IPS-18c (cell line): ENCODE measurements at regions not wholly inside any gene's neighbourhood (a gene's known extent, or its start where the extent isn't known, plus 50 kb on each side); places are given as distances from the start of the nearest gene placed in this dataset.

Experiments
- H3K4me3 ChIP-seq: 2 replicates; pipeline ENCODE4 v1.7.0; 2013; ENCODE audit warnings: low read depth, mild to moderate bottlenecking, low read length, moderate library complexity; ENCODE audit not compliant: insufficient read depth
- H3K9me3 ChIP-seq: one replicate; pipeline ENCODE4 v1.6.1; 2013; ENCODE audit warnings: mild to moderate bottlenecking, low read length, moderate library complexity; ENCODE audit not compliant: control insufficient read depth, insufficient read depth

- Histone ChIP-seq H3K4me3 (no peak overlapping the region), H3K9me3 (peaks cover 9% of the 10 kb centered on the region)
Observed at GRCh38 chr16:35386619-35387018, 1927.2 kb downstream of the TP53TG3F start.

GRCh38 chr16:35391328-35391727 lies 1931.9 kb downstream of the TP53TG3F start:
- Histone ChIP-seq H3K9me3 (peaks cover 19% of the 10 kb centered on the region), H3K4me3 (no peak overlapping the region)

GRCh38 chr16:35398180-35398579 lies 1938.8 kb downstream of the TP53TG3F start:
- no peak overlapping the region for H3K4me3 ChIP-seq
- peaks cover 33% of the 10 kb centered on the region for H3K9me3 ChIP-seq

GRCh38 chr16:35399133-35399532 lies 1939.7 kb downstream of the TP53TG3F start:
- Histone ChIP-seq H3K4me3 (no peak overlapping the region), H3K9me3 (peaks cover 26% of the 10 kb centered on the region)

GRCh38 chr16:35404273-35404672 lies 1944.9 kb downstream of the TP53TG3F start:
- no peak overlapping the region for H3K4me3 ChIP-seq
- peaks cover 18% of the 10 kb centered on the region for H3K9me3 ChIP-seq

- Histone ChIP-seq H3K9me3 (peaks cover 18% of the 10 kb centered on the region), H3K4me3 (no peak overlapping the region)
Observed at GRCh38 chr16:35405526-35405925, 1946.1 kb downstream of the TP53TG3F start.

- H3K9me3 ChIP-seq, result peaks cover 20% of the 10 kb centered on the region
Observed at GRCh38 chr16:35409503-35409902, 1950.1 kb downstream of the TP53TG3F start.

GRCh38 chr16:35410438-35410837 lies 1951.0 kb downstream of the TP53TG3F start:
- Histone ChIP-seq H3K9me3 (peaks cover 20% of the 10 kb centered on the region), H3K4me3 (no peak overlapping the region)

More at GRCh38 chr16:35409503-35409902, 1950.1 kb downstream of the TP53TG3F start:
- no peak overlapping the region for H3K4me3 ChIP-seq

GRCh38 chr16:35411156-35411555 lies 1951.7 kb downstream of the TP53TG3F start:
- Histone ChIP-seq H3K4me3 (no peak overlapping the region), H3K9me3 (peaks cover 15% of the 10 kb centered on the region)

GRCh38 chr16:35414139-35414538 lies 1954.7 kb downstream of the TP53TG3F start:
- H3K4me3 ChIP-seq, result no peak overlapping the region
- H3K9me3 ChIP-seq, result peaks cover 9% of the 10 kb centered on the region

GRCh38 chr16:35414563-35414962 lies 1955.2 kb downstream of the TP53TG3F start:
- peaks cover 9% of the 10 kb centered on the region for H3K9me3 ChIP-seq
- H3K4me3 ChIP-seq, result no peak overlapping the region

- Histone ChIP-seq H3K4me3 (no peak overlapping the region), H3K9me3 (peaks cover 6% of the 10 kb centered on the region)
Observed at GRCh38 chr16:35425270-35425669, 1965.9 kb downstream of the TP53TG3F start.

- peaks cover 25% of the 10 kb centered on the region for H3K9me3 ChIP-seq
- no peak overlapping the region for H3K4me3 ChIP-seq
Observed at GRCh38 chr16:35431829-35432663, 1972.6 kb downstream of the TP53TG3F start.

GRCh38 chr16:35440875-35441274 lies 1981.5 kb downstream of the TP53TG3F start:
- Histone ChIP-seq H3K9me3 (peaks cover 30% of the 10 kb centered on the region), H3K4me3 (no peak overlapping the region)

- H3K9me3 ChIP-seq, result peaks cover 24% of the 10 kb centered on the region
Observed at GRCh38 chr16:35447010-35447558, 1987.7 kb downstream of the TP53TG3F start.

GRCh38 chr16:35449663-35450062 lies 1990.3 kb downstream of the TP53TG3F start:
- Histone ChIP-seq H3K4me3 (no peak overlapping the region), H3K9me3 (peaks cover 27% of the 10 kb centered on the region)

More at GRCh38 chr16:35447010-35447558, 1987.7 kb downstream of the TP53TG3F start:
- no peak overlapping the region for H3K4me3 ChIP-seq

GRCh38 chr16:35450648-35451047 lies 1991.2 kb downstream of the TP53TG3F start:
- Histone ChIP-seq H3K4me3 (no peak overlapping the region), H3K9me3 (peaks cover 30% of the 10 kb centered on the region)

GRCh38 chr16:35452471-35452870 lies 1993.1 kb downstream of the TP53TG3F start:
- no peak overlapping the region; the same call in 1 of the 2 replicates for H3K4me3 ChIP-seq
- H3K9me3 ChIP-seq, result peaks cover 40% of the 10 kb centered on the region
